ELR (cell line): ENCODE measurements at regions not wholly inside any gene's neighbourhood (a gene's known extent, or its start where the extent isn't known, plus 50 kb on each side); places are given as distances from the start of the nearest gene placed in this dataset.

Experiments used
- DNase-seq: peaks from one replicate; pipeline ENCODE4 v3.0.0-alpha.2; 2015; ENCODE audit warnings: low read depth

DNA sequence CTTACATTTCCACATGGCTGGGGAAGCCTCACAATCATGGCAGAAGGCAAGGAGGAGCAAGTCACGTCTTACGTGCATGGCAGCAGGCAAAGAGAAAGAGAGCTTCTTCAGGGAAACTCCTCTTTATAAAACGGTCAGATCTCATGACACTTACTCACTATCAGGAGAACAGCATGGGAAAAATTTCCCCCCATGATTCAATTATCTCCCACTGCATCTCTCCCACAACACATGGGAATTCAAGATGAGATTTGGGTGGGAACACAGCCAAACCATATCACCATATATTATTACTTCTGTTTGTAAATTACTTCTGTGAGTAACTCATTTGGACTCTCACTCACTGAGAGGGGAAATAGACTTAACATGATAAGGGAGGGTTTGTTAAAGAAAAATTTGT lies 1496.8 kb upstream of the TMEM132C start:
- DNase-seq = no peak

DNA sequence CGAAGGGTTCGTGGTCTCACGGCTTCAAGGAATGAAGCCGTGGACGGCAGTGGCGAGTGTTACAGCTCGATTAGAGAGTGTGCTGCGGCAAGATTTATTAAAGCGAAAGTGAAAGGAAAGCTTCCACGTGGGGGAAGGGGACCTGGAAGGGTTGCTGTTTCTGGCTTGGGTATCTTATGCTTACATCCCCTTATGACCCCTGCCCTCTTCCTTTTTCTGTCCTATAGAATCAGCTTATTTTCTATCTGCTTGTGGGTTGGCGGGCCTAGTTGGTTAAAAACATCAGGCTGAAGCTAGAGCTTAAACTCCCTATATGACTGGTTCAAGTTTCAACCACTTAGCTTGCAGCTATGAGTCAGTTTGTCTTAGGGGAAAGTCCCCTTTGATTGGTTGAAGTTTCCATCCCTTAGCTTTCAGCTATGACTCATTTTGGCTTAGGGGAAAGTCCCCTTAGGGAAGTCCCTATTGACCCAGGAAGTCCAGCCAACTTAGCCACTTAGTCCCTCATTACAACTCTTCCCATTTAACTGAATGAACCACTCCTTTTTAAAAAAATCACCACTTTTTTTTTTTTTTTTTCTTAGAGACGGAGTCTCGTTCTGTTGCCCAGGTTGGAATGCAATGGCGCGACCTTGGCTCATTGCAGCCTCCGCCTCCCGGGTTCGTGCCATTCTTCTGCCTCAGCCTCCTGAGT lies 1494.7 kb upstream of the TMEM132C start:
- DNase-seq = peak; percentile 58

DNA sequence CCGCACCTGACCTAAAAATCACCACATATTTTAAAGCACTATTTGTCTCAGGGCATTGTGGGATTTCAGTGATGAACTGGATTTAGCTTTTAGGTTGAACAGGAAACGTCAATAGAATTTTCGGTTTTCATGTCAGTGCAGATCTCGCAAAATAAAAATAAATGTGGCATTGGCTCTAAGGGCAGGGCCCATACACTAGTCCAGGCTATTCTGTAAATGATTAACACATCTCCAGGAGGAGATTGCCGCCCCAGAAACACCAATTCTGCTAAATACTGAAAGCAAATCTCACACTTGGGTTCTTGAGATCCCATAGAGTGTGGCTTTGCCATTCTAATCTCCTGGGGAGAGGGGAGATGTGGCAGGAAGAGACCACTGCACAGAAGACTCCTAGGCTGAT lies 1494.0 kb upstream of the TMEM132C start:
- no peak for DNase-seq

DNA sequence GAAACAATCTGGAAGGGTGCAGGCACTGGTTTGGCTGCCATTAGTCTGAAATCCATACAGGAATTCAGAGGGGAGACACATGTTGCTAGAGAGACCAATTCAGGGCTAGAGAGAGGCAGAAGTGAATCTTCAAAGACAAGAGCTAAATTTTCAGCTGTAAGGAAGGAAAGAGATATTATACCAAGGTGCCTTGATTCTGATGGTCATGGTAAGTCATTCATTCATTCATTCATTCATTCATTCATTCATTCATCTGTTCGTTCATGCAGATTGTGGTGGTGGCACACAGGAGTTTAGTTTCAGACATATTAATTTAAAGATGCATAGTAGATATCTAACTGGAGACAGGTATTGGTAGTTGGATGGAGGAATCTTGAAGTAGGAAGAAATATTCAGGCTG lies 1493.5 kb upstream of the TMEM132C start:
- DNase-seq = no peak

DNA sequence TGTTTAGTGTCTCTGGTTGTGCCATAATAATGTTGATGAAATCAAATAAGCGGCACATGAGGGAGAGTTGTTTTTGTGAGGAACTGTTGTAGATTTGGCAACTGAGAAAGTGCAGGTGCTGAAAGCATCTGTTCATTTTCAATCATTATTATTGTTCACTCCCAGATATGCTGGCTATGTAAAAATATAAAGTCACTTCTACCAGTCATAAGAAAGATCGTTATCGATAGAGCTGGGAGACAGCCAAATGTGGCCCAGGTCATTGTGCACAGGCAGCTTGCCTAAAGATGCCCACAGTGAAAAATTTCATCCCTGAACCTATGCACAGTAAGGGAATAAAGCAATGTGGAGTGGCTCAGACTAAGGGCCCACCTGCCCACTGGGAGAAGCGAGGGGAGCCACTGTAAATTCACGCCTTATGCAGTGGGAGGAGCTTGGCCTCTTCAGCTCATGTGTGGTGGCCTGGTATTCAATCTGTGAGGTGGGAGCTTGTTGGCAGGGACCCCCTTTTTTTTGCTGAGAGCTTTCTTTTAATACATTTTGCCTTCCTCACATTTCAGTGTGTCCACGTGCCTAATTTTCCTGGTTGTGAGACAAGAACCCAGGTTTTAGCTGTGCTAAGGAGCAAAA lies 1490.8 kb upstream of the TMEM132C start:
- DNase-seq = no peak

DNA sequence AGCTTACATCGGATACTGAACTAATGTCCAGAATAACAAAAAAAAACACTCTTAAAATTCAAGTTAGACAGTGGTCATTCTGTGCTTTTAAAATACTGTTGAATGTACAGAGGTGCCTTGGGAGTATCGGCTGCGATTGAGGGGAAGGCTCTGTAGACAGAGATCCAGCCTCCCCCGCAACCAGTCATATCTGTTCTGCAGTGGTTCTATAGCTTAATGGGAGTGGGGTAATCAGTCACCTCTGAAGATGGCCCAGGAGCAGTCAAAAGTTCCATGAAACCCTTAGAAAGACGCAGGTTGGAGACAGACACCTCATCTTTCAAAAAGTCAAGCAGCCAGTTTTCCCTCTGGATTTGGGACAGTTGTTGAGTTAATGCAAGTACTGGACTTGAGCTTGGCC lies 1486.6 kb upstream of the TMEM132C start:
- DNase-seq = no peak

DNA sequence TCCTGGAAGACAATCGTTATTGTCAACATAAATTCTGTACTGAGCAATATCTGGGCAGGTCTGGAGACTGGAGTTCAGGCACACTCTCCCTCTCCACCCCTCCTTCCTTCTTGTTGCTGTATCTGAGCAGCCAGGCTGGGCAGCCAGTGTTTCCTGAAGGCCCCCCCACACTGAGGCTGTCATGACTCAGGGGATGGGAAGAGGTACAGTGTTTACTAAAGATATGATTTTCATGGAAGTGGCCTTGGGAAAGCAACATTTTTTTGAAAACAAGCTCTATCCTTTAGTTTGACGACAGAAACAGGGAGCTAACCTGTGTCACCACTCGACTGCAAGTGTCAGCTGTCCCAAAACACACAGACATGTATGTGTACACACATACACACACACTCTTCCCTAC lies 1485.4 kb upstream of the TMEM132C start:
- no peak for DNase-seq

DNA sequence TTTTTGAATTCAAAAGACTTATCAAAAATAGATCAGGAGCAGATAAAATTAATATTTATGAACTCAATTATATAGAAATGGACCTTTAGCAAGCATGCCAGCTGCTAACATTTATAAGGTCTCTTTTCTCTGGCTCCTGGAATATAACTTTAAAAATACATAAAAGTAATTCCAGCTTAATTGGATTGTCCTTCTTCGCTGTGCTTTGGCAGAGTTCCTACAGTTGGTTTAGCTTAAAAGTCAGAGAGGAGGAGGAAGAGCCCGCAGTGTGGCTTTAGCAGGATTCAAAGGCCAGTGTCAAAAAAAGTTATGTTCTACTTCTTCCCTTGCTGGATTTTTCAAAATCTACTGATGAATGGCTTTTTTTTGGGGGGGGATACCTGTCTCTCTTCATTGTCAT lies 1484.9 kb upstream of the TMEM132C start:
- no peak for DNase-seq

DNA sequence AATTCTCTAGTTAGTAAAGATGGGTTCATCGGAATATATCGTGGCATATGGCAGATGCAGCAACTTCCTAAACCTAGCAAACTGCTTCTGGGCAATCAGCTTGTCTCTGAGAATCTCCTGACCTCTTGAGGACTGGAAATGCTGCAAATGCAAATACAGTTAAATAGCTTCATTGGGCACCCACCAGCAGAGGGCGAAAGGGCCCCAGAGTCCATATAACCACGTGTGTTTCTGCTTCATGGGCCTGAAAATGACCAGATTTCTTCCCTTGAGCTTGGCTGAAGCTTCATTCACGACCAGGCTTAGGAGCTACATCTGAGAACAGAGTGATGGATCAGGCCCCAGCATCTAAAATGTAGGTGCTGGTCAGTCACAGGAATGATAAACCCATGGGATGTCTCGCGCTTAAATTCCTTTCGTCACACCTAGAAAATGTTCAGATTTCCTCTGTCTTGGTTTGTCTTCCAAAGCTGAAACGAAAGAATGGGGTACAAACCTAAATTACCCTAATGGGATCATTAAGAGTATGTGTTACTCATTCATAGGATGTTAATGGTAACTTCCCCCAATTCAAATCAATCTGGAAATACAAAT lies 1482.5 kb upstream of the TMEM132C start:
- DNase-seq = peak; percentile 38

DNA sequence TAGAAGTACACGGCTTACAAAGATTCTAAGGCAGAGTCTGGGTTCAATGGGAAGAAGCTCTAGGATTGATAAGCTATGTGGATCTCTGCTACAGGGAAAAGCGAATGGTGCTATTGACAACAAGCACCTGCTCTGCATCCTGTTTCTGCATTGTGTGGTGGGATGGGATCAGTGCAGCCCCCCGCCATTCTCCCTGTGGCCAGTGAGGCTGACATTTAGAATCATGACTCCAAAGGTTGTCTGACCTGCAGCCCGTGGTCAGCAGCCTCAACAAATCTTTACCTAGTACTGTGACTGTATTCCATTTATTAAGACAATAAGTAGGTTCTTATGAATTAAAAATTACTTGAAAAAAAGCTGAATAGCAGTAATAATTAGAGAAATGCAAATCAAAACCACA lies 1477.0 kb upstream of the TMEM132C start:
- DNase-seq = no peak

DNA sequence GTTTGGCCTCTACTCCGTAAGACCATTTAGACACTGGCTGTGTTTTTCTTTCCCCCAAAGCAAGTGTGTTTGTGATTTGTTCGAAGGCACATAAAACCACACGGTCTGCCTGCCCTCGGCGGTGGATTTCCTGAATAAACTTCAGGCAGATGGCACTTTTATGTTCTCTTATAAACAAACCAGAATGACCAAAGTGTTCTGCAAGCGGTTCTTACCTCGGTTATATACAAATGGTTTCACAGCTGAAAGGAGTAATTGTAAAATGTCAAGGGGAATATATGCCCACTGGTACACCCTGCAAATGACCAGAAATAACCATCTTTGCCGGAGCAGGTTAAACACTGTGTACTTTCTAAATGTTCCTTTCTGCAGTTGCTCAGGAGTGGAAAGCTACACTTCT lies 1475.8 kb upstream of the TMEM132C start:
- no peak for DNase-seq

DNA sequence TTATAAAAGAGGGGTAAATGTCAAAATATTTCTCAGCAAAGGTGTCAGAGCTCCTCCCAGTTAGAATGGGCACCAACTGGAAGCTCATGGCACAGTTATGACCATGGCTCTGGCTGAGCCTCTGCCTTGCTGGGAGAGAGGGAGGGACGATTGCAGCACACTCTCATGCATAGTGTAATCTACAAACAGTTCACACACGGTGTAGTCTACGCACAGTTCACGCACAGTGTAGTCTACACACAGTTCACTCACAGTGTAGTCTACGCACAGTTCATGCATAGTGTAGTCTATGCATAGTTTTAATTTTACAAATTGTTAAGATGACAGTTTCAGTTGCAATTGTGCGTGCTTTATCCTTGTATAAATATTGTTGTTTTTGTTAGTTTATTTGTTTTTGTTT lies 1474.6 kb upstream of the TMEM132C start:
- no peak for DNase-seq

DNA sequence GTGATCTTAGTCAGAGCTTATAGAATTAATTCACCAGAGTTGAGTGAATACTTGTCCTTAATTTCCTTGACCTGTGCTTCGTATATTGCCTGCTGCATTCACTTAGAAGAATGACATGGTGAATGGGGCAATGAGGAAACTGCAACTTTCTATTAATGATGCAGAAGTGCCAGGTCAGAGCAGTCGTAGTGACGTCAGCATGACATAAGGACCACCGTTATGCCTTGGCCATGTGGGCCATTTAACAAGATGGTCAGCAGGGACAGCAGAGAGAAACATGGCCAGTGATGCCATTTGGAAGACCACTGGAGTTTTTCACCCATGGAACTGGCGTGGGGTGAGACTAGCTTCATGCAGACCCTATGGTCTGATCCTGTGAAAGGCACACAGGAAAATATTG lies 1469.4 kb upstream of the TMEM132C start:
- no peak for DNase-seq

DNA sequence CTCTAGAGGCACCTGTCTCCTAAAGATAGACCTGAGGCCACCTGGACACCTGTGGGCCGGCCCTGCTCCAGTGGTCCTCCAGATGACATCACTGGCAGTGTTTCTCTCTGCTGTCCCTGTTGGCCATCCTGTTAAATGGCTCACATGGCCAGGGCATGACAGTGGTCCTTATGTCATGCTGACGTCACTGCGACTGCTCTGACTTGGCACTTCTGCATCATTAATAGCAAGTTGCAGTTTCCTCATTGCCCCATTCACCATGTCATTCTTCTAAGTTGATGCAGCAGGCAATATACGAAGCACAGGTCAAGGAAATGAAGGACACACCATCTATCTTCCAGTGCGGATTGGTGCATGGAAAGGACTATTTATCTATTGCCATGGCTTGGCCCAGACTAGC lies 1468.5 kb upstream of the TMEM132C start:
- DNase-seq = no peak

DNA sequence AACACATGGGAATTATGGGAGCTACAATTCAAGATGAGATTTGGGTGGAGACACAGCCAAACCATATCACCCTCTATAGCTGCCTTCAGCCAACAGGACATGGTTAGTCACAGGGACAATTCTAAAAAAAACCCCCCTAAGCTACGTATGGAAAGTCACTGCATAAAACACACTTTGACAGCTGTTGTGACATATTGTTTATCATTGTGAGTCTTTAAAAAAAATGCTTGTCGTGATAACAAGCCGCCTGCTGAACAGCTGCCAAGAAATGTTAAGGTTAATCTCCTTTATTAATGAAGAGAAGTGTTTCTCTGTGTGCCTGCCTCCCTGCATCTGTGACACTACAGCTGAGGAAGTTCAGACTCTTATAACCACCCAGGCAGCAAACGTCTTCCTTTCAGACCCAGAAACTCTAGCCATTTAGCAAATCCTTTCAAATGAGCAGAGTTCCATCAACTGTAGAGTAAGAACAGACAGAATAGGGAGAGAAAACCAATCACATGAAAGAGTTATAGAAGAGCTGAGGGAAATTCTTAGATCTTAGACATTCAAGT lies 1459.6 kb upstream of the TMEM132C start:
- DNase-seq = no peak

DNA sequence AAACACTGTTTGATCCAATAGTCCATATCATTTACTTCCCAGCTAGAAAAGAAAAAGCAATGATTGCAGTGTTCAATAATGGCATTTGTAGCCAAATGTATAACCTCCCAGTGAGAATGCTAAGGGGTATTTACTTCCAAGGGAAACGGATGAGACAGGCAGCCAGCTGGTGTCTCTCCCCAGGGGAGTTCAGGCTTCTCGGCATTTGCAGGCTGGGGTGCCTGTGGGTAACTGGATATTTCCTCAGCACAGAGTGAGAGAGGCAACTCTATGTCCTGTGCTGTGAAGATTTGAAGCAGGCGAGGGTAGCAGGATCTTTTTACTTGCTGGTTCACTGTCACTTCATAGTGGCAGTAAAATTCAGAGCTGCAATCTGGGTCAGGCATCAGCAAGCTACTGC lies 1455.6 kb upstream of the TMEM132C start:
- DNase-seq = no peak

DNA sequence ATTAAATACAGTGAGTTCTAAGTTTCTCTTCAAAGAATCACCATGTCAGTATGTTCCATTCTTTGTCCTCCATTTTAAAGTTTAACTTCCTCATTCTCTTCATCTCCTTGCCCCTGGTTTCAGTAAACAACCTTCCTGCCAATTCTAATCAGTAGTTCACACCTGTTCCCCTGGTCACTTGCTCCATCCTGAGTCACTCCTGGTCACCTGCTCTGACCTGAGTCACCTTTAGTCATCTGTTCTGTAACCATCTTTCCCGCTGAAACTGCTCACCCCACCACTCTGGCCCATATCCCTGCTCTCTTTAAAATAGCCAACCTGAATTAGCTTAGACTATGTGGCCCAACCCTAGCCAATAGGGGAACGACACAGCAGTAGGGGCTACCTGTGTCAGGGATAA lies 1447.4 kb upstream of the TMEM132C start:
- no peak for DNase-seq

DNA sequence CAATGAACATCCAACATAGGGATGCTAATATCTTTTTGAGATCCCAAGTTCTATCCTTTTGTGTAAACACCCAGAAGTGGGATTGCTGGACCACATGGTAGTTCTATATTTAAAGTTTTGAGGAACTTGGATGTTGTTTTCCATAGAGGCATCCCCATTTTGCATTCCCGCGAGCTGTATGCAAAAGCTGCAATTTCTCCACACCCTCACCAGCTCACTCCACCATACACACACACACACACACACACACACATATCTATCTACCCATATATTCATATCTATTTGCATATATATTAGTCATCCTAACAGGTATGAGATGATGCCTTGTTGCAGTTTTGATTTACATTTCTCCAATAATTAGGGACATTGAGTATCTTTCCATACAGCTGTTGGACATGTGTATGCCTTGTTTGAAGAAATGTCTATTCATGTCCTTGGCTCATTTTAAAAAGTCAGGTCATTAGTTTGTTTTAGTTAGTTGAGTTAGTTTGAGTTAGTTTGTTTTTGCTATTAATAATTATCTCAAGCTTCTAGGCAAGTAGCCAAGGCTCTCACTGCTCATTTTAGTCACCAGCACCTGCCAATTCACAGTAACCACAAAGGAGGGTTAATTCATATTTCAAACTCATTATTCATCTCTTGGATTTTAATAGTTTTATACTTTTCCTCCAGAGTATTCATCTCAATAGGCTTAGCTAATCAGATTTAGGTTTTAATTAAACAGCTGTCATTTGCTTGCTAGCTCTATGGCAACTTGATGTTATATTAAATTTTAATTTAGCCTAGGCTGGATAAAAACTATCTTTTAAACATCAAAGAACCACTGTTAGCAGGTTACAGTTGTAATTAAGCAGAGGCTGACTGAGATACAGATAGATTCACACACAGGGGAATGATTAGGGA lies 1435.9 kb upstream of the TMEM132C start:
- DNase-seq = no peak

DNA sequence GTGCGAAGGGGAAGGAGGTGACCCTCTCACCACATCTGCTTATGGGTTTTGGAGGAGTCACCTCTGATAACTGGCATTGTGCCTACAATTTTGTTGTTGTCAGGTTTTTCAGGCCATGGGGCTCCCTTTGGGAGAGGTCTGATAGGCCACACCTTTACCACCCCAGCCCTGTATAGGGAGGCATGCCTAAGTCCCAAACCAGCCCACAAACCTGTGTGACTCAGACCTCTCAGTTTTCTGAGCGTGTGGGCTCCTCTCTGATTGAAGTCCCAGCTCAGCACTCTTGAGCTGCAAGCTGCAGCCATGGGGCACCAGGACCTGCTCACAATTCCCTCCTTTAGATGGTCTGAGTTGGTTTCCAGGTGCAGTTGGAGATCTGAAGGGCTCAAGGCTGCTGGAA lies 1429.3 kb upstream of the TMEM132C start:
- DNase-seq = no peak

DNA sequence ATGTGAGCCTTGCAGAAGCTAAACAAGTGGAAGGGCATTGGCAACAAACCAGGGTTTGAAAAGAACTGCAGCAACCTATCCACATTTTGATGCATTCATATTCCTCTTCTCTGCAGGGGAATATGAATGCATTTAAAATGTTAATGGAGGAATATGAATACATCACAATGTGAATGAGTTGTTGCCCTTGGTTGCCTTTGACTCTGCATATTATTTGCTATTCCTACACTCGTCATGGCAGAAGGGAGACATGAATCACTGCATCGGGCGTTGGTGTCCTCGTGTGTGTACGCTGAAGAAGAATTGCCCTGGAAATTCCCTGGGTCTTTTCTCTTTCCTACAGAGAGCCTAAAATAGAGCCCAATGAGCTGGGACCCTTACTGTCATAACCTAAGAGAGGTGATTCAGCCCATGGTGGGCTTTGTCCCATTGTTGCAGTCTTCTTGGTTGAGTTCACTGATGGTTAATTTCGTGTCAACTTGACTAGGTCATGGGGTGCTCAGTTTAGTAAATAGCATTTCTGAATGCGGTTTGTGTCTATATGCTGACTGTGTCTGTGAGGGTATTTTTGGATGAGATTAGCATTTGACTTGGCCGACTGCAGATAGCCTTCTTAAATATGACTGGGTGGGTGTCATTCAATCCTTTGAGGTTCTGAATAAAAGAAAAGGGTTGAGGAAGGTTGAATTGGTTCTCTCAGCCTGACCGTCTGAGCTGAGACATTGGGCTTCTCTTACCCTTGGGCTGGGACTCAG lies 1422.9 kb upstream of the TMEM132C start:
- no peak for DNase-seq

DNA sequence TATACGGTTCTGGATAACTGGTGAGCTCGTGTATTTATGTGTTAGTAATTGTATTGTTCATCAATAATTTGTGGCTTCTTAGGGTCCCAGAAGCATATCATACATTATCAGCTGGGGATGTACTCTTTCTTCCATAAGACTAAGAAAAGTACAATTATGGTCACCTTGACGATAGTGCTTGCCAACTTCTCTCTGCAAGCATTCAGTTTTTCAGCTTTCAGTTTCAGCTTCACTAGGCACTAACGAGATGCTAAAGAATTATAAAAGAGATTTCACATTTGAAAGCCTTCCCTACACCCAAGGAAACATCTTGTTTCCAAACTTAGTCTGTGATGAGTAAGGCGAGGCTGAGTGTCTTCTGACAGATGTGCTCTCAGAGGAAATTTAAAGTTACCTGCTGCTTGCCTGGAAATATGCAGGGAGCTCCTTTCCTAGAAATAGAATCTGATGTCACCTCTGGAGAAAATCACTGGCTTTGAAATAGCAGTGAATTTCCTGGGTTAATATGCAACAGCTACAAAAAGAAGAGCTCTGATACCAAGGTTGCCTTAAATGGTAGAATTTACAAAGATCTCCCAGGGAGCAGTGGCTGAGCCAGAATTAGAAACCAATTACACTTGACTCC lies 1419.9 kb upstream of the TMEM132C start:
- DNase-seq = no peak
